ENCODE measurements at regions not wholly inside any gene's neighbourhood (a gene's known extent, or its start where the extent isn't known, plus 50 kb on each side); places are given as distances from the start of the nearest gene placed in this dataset.

DNA sequence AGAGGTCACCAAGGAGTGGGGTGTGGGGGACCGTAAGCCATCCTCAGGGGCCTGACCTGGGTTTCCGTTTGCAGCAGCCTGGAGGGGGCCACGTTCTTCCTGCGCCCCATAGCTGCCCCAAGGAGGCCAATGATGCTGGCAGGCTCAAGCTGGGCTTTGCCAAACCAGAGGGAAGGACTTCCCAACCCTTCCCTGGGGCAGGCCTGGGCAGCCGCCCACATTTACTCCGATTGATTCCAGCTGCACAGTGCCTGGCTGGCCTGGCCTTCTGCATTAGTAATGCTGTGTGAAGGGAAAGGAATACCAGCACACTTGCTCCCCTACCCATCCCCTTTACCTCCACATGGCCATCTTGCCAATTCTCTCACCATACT lies 360.6 kb upstream of the SLC14A2 start:
- TF ChIP-seq, protein P1, sequence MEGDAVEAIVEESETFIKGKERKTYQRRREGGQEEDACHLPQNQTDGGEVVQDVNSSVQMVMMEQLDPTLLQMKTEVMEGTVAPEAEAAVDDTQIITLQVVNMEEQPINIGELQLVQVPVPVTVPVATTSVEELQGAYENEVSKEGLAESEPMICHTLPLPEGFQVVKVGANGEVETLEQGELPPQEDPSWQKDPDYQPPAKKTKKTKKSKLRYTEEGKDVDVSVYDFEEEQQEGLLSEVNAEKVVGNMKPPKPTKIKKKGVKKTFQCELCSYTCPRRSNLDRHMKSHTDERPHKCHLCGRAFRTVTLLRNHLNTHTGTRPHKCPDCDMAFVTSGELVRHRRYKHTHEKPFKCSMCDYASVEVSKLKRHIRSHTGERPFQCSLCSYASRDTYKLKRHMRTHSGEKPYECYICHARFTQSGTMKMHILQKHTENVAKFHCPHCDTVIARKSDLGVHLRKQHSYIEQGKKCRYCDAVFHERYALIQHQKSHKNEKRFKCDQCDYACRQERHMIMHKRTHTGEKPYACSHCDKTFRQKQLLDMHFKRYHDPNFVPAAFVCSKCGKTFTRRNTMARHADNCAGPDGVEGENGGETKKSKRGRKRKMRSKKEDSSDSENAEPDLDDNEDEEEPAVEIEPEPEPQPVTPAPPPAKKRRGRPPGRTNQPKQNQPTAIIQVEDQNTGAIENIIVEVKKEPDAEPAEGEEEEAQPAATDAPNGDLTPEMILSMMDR (IDR thresholded peaks at IDR 0.05; ENCODE audit: insufficient read depth, missing control alignments) = no peak
- no peak for FAIRE-seq
- no peak for DNase-seq (ENCODE audit: insufficient read length, low spot score)

DNA sequence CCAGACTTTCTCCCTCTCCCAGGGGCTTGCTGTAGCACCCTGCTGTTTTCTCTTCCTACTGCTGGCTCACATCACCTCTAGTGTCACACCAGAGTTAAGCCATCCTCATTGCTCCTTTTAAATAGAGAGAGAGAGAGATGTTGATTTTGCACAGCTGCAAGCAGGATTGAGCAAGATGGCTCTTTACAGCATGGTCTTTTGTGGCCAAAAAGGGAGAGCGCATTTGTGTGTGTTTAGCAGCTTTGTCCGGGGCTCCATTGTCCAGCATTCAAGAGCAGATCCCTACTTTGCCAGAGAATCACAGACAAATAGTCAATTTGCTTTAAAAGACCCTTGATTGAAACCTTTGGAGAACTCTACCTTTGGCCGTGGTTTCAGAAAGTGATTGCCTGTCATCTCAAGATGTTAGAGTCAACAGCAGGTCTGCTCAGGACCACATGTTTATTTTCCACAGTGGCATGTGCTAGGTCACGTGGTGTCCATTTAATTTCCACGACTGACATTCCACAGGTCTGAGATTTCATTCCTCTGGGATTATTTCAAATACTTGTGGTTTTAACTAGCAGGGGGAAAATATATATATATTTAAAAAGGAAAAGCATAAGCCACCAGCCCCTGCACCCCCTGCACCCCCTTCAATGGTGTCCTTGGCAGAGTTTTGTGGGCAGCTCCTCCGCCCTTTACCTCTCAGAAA lies 359.9 kb upstream of the SLC14A2 start:
- DNase-seq (ENCODE audit: insufficient read length, low spot score) (no peak), FAIRE-seq (no peak)
- TF ChIP-seq, protein P1 (IDR thresholded peaks at IDR 0.05; ENCODE audit: insufficient read depth, missing control alignments) = no peak

DNA sequence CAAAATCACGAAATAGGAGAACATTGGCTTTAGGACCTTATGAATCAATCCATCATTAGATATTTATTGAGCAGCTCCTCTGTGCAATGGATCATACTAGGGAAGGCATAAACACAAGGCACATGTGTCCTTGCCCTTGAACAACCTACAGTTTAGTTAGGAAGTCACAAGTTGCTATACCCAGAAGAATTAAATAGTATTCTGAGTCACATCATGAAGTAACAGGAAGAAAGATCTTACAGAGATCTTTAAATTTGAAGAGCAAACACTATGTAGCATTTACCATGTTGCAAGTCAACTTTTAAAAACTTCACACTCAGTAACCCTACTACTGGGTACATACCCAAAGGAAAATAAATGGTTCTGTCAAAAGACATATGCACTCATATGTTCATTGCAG lies 355.2 kb upstream of the SLC14A2 start:
- FAIRE-seq = no peak
- TF ChIP-seq, protein P1 (IDR thresholded peaks at IDR 0.05; ENCODE audit: insufficient read depth, missing control alignments) = no peak

DNA sequence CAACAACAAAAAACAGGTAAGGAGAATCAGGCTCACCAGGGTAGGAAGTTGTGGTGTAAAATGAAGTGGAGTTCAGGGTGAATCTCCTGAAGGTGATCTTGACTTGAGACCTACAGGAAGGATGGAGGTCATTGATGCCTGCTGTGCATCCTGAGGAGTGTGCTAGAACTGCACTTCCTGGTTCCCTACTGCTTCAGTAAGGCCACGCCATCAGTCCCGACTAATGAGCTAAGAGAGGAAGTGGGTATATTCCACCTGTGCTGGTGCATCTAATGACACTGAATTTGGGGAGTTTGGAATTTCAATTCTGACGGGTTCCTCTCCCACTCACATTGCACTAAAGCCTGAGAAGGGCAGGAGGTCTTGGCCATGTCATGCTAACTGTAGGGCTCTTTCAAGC lies 349.3 kb upstream of the SLC14A2 start:
- TF ChIP-seq, protein P1 (IDR thresholded peaks at IDR 0.05; ENCODE audit: insufficient read depth, missing control alignments) = no peak
- DNase-seq (ENCODE audit: insufficient read length, low spot score) = no peak
- no peak for FAIRE-seq

More for the DNA sequence above, 355.2 kb upstream of the SLC14A2 start:
- no peak for DNase-seq (ENCODE audit: insufficient read length, low spot score)

DNA sequence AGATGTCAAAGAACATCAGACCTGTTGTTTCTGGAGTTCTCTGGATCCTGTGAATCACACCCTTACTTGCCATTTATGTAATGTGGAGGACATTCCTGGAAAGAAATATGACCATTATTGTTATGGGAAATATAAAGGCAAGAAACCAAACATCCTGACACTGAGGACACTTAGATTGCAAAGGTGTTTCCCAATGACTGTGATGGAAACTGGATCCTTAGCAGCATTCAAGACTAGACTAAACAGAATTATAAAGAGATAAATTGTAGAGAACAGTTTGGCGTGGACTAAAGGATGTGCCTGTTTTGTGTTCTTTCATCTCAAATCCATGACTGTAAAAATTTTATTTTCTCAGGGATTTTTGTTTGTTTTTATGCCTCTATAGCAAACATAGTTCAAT lies 347.7 kb upstream of the SLC14A2 start:
- FAIRE-seq (no peak), DNase-seq (ENCODE audit: insufficient read length, low spot score) (no peak)
- TF ChIP-seq, protein P1 (IDR thresholded peaks at IDR 0.05; ENCODE audit: insufficient read depth, missing control alignments) = no peak

DNA sequence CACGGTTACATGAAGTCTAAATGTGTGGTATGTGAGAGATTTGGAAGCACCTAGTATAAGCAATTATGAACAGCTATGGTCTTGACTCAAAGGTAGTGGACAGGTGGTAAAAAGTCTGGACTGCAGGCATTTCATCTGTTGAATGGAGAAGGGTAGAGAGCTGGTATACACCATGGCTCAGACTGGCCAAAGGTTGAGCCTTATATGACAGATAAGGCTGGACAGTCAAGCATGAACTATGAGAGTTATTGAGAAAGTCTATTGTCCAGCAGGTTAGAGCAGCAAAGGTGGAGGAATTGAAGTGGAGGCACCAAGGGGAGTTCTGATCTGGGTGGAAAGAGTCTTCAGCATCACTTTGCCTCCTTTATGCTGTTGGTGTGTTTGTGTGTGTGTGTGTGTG lies 346.7 kb upstream of the SLC14A2 start:
- FAIRE-seq (no peak), DNase-seq (ENCODE audit: insufficient read length, low spot score) (no peak)
- TF ChIP-seq, protein P1 (IDR thresholded peaks at IDR 0.05; ENCODE audit: insufficient read depth, missing control alignments) = no peak

DNA sequence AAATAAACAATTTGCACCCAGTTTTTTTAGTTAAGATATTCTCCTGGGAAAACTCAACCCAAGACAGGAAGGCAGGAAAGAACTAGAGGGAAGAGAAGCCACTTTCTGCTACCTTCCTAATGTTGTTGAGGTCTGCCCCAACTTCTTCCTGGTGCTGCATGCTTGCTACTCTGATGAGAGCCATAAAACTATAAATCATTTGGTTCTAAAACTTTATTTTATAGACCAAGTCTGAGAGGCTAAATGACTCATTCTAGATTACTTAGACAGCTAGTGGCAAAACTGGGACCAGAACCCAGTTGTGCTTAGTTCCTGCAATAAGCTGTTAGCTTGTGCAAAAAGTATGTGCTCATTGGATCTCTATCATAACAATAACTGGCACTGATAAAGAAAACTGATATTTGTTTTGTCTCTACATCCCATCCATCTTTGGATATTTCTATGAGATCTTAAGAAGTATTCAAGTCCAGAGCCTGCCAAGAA lies 344.9 kb upstream of the SLC14A2 start:
- DNase-seq (ENCODE audit: insufficient read length, low spot score) (no peak), FAIRE-seq (no peak)
- TF ChIP-seq, protein P1 (IDR thresholded peaks at IDR 0.05; ENCODE audit: insufficient read depth, missing control alignments) = no peak
